HG02938 (cell line): ENCODE measurements at regions not wholly inside any gene's neighbourhood (a gene's known extent, or its start where the extent isn't known, plus 50 kb on each side); places are given as distances from the start of the nearest gene placed in this dataset.
"Not testable (repeated sequence)": the region's sequence is repeated elsewhere in the genome, so short reads cannot be mapped to it uniquely, and the experiment has no call there.

ENCODE experiments used
- ATAC-seq: cut with Tn5 transposase; IDR thresholded peaks from one replicate; pipeline ENCODE4 v1.9.1; 2021; ENCODE audit warnings: mild to moderate bottlenecking, moderate library complexity; ENCODE audit not compliant: unreplicated experiment

- no peak for ATAC-seq
These were observed 161.6 kb upstream of the RASGRP1 start for GRCh38 chr15:38726187-38726586.

- ATAC-seq, result no peak
These were observed 168.7 kb upstream of the RASGRP1 start for GRCh38 chr15:38733331-38733730.

- no peak for ATAC-seq
These were observed 175.6 kb upstream of the RASGRP1 start for GRCh38 chr15:38740206-38740605.

- ATAC-seq, result no peak
These were observed 178.5 kb upstream of the RASGRP1 start for GRCh38 chr15:38743147-38743546.

GRCh38 chr15:38745126-38745525, 180.5 kb upstream of the RASGRP1 start:
- no peak for ATAC-seq

GRCh38 chr15:38745626-38746025, 181.0 kb upstream of the RASGRP1 start:
- no peak for ATAC-seq

- ATAC-seq, result no peak
These were observed 181.6 kb upstream of the RASGRP1 start for GRCh38 chr15:38746211-38746610.

GRCh38 chr15:38748710-38749109, 184.1 kb upstream of the RASGRP1 start:
- no peak for ATAC-seq

- no peak for ATAC-seq
These were observed 186.2 kb upstream of the RASGRP1 start for GRCh38 chr15:38750786-38751185.

- no peak for ATAC-seq
These were observed 191.1 kb upstream of the RASGRP1 start for GRCh38 chr15:38755718-38756117.

- no peak for ATAC-seq
These were observed 191.8 kb upstream of the RASGRP1 start for GRCh38 chr15:38756441-38756840.

GRCh38 chr15:38758043-38758442, 193.4 kb upstream of the RASGRP1 start:
- no peak for ATAC-seq

- no peak for ATAC-seq
These were observed 197.1 kb upstream of the RASGRP1 start for GRCh38 chr15:38761681-38762080.

- no peak for ATAC-seq
These were observed 204.4 kb upstream of the RASGRP1 start for GRCh38 chr15:38768970-38769369.

- no peak for ATAC-seq
These were observed 204.9 kb upstream of the RASGRP1 start for GRCh38 chr15:38769492-38769891.

- not testable (repeated sequence) for ATAC-seq
These were observed 209.5 kb upstream of the RASGRP1 start for GRCh38 chr15:38774076-38774475.

- ATAC-seq, result no peak
These were observed 216.6 kb upstream of the RASGRP1 start for GRCh38 chr15:38781196-38781595.

GRCh38 chr15:38782156-38782555, 217.5 kb upstream of the RASGRP1 start:
- ATAC-seq, result no peak

GRCh38 chr15:38788918-38789317, 224.3 kb upstream of the RASGRP1 start:
- ATAC-seq, result no peak

- ATAC-seq, result no peak
These were observed 225.0 kb upstream of the RASGRP1 start for GRCh38 chr15:38789566-38789965.

- ATAC-seq, result no peak
These were observed 228.7 kb upstream of the RASGRP1 start for GRCh38 chr15:38793206-38793810.

GRCh38 chr15:38795471-38796245, 231.0 kb upstream of the RASGRP1 start:
- no peak for ATAC-seq

- ATAC-seq, result no peak
These were observed 232.0 kb upstream of the RASGRP1 start for GRCh38 chr15:38796589-38796988.
